ENCODE measurements at regions not wholly inside any gene's neighbourhood (a gene's known extent, or its start where the extent isn't known, plus 50 kb on each side); places are given as distances from the start of the nearest gene placed in this dataset.
"Not testable (repeated sequence)": the region's sequence is repeated elsewhere in the genome, so short reads cannot be mapped to it uniquely, and the experiment has no call there.

DNA sequence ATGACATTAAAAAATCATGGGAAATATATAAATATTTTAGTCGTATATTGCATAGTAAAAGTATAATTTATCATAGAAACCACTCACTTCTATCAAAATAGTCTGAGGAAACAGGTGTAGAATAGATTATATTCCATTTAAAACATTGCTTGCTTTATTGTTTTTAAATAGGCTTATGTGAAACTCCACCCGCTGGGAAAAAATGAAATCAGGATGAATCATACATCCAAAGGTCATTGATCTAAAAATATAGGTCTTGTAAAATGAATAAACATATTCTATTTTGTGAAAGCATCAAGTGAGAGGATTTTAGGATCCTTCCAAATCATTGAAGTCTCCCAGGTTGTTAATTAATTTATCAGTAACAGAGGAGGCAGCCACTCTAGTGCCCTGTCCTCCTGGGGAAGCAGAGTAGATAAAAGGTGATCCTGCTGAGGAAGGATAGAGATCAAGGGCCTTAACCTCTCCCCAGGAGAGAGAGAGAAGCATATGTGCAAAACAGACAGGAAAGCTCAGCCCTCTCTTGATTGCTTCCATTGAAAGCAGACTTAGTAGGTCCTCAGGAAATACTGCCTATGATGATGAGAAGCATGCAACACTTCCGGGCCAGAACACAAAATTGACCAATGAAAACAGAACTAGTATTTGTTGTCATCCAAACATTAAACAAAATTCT, 96.8 kb upstream of the MAP9 start:
- no peak for DNase-seq

GRCh38 chr4:155468282-155468681, 91.5 kb upstream of the MAP9 start:
- no peak for DNase-seq

DNA sequence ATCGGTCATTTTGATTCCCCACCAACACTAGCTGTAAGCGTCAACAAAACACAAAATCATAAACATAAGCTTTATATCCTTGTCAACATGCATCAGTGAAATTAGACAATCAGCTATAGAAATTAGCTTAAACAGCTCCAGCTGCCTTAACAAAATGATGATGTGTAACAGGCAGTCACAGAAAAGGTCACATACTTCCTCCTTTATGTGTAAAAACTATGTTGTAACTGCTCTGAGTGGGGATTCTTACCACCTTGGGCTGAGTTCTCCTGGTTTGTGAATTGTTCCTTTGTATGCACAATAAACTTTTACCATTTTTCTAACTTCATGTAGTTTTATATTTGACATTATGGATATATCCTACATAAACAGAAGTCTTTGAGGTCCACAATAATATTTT, 73.9 kb upstream of the MAP9 start:
- DNase-seq: no peak

- no peak for DNase-seq
Observed at GRCh38 chr4:155445306-155445705, 68.5 kb upstream of the MAP9 start.

DNA sequence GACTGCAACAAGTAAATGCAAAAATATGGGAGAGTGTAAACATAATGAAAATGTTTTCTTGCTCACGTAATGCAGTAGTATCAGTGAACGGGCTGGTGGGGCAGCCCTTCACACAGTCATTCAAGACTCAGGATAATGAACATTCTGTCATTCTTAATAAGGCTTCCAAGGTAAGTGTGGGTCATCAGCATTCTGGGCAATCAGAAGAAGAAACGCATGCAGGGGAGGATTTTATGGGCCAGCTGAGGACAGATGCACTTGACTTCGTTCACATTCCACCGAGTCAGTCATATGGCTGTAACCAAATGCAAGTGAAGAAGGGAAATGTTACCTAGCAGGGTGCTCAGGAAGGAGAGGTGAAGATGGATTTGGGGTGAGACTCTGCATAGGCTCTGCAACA, 68.0 kb upstream of the MAP9 start:
- DNase-seq: no peak

GRCh38 chr4:155442267-155443105, 65.7 kb upstream of the MAP9 start:
- peak in 53 of 56 donors; percentile 2 to 91 (median 58) for DNase-seq

- no peak for DNase-seq
Observed at GRCh38 chr4:155441475-155441874, 64.7 kb upstream of the MAP9 start.

GRCh38 chr4:155439760-155440159, 63.0 kb upstream of the MAP9 start:
- DNase-seq: not testable (repeated sequence)

DNA sequence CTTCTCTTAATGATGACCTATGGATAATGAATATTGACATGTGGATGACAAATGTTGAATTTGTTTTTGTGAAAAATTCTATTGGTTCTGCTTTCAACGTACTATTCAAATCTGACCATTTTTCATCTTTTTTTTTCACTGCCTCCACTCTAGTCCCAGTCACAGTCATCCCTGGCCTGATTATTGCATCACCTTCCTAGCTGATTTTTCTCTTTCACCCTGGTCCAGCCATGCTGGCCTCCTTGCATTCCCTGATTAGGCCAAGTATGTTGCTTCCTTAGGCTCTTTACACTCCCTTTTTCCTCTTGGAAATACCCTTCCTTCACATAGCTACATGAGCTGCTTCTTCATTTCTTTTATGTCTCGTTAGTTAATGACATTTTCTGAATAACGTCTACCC, 58.1 kb upstream of the MAP9 start:
- no peak for DNase-seq

DNA sequence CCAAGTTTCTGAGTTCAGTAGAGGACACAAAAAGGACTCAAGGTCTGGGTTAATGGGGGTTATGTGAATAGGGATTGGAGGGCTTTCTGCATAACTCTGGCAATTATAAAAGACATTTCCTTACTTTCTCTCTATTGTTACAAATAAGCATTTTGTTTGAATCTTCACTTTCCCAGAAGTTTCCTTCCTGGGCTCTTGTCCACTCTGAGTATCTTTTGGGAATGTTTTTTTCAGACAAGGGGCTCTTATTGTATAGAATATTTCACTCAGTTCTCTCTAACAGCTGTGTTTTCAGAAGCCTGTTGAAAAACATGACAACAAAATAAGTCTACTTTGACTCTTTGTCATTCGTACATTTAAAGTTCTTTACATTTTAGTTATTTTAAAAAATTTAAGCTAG, 57.6 kb upstream of the MAP9 start:
- DNase-seq: no peak

DNA sequence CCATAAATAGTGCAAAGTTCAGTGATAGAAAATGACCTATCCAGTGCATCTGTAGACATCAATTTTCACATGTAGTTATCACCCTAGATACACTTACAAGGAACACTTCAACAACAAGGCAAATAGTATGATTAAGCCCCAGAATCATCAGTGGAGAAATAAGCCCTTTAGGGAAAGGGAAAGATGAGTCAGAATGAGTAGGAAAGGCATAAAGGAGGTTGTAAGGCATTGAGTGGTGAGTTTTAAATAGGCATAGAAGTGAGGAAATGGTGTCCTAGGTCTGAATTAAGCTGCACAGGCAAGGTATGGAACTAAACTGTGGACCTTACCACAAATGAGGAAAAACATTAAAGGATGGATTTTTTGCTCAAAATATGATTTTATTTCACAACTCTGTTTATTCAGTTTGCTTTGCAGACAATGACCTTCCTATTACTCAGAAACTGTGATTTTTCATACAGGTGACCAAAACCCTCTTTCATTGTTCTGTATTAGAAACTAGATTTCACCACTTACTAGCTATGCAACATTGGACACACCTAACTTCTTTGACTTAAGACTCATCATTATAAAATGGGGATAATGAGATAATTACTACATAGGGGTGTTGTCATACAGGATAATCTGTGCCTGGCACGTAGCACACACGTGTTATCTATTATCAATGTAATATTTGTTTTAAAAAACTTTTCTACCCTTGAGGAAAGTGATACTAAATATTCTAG, 57.0 kb upstream of the MAP9 start:
- DNase-seq: no peak

GRCh38 chr4:155430895-155431795, 54.4 kb upstream of the MAP9 start:
- no peak for DNase-seq

DNA sequence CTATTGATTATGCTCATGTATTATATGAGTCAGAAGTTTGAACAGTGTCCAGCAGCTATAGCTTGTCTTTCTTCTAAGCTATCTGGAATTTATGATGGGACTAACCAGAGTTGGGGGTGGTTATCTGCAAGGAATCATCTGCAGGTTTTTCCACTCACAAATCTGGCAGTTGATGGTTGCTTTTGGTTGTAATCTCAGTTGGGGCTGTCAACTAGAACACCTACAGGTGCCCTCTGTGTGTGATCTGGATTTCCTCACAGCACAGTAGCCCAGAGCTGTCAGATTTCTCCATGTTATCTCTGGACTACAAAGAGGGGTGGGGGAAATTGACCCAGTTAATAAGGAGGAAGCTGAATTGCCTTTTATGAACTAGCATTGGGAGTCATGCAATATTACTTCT, 51.4 kb upstream of the MAP9 start:
- DNase-seq: no peak

- DNase-seq: no peak
Observed at GRCh38 chr4:155426953-155427352, 50.2 kb upstream of the MAP9 start.
